Right lobe of liver (tissue), 6 donors: ENCODE measurements at regions not wholly inside any gene's neighbourhood (a gene's known extent, or its start where the extent isn't known, plus 50 kb on each side); places are given as distances from the start of the nearest gene placed in this dataset.
A peak's percentile ranks its signal among the peaks of the same experiment; 100 is the strongest.

Experiments used
- ATAC-seq, 4 donors: fragments of 200-7000 bp; cut with Tn5 transposase; one replicate each; pipeline ENCODE4 v1.9.1; 2020; ENCODE audit warnings: mild to moderate bottlenecking in 4 of 4, moderate library complexity in 4 of 4
- DNase-seq, 3 donors: peaks; one replicate each; pipeline ENCODE4 v3.0.0-alpha.2; 2020
- H3K27ac ChIP-seq, 3 donors: fragments of 200-600 bp; one replicate each; pipeline ENCODE4 v1.8.0; 2022
- H3K27me3 ChIP-seq, 2 donors: fragments of 200-600 bp; one replicate each; pipeline ENCODE4 v1.8.0; 2022
- H3K36me3 ChIP-seq, 4 donors: fragments of 200-600 bp; sonication (generic) in 1 of 4; one replicate each; pipeline versions ENCODE4 v1.5.1 to v1.8.0; 2017 to 2022; ENCODE audit warnings: control low read depth in 1 of 4
- H3K4me1 ChIP-seq, 4 donors: fragments of 200-600 bp; sonication (generic) in 1 of 4; one replicate each; pipeline versions ENCODE4 v1.5.1 to v1.8.0; 2017 to 2022; ENCODE audit warnings: control low read depth in 1 of 4
- H3K4me3 ChIP-seq, 3 donors: fragments of 200-600 bp; one replicate each; pipeline ENCODE4 v1.8.0; 2022
- H3K9me3 ChIP-seq, 4 donors: fragments of 200-600 bp; sonication (generic) in 1 of 4; one replicate each; pipeline versions ENCODE4 v1.5.1 to v1.8.0; 2017 to 2022; ENCODE audit warnings: control low read depth in 1 of 4
- POLR2A ChIP-seq: fragments of 450-650 bp; IDR thresholded peaks from one replicate; pipeline ENCODE4 v1.6.1; 2017; ENCODE audit warnings: antibody characterized with exemption, mild to moderate bottlenecking
- WGBS: methylation state at CpG from one replicate; pipeline ENCODE4 v1.1.6; 2018; ENCODE audit warnings: low coverage, low lambda C conversion rate; ENCODE audit not compliant: insufficient coverage; ENCODE audit errors: missing lambda C conversion rate; 5-methylcytosine and 5-hydroxymethylcytosine counted together
- intact Hi-C, 2 donors: fragments of 100-400 bp; cut with DNase I; formaldehyde crosslinking; loops; one replicate each; pipeline versions ENCODE4 v1.11.2 to v1.14.1; 2022
- TF ChIP-seq, protein P1 (sequence below), 4 donors: fragments of 200-600 bp in 3 of 4; fragments of 450-650 bp in 1 of 4; IDR thresholded peaks; one replicate each; pipeline versions ENCODE4 v1.5.1 to v1.8.0; 2016 to 2022; ENCODE audit warnings: antibody characterized with exemption in 4 of 4, mild to moderate bottlenecking in 2 of 4
- donor health status: DM: no; HTN: yes; CAD: no.
- donor health status: DM: no; HTN: no; CAD: no.
- donor health status: DM: no; HTN: no; CAD: no.
- donor health status: DM: no; HTN: yes; CAD: no.
- donor health status: DM: no; HTN: yes; CAD: no.

DNA sequence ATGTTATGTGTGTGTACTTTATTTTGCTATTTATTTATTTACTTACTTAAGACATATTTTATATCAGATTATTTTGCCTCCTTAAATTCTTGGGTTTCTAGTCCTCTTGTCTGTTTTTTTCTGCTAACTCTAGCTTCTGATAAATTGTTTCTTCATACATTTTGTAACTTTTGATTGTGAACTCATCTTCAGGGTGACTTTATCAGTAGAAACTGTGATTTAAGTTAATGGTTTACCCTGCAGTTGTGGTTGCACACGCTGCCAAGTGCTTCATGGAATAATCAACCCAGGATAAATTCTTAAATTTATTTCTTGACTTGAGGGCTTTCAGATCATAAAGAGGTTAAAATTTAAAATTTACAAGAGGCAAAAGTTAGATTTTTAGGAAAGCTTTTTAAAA is 173.3 kb downstream of the CENPW start:
- Histone ChIP-seq H3K4me1 (peaks cover 0 to 3% (median 0%) of the 10 kb centered on the region in 4 donors), H3K9me3 (no peaks in the 10 kb centered on the region), H3K27ac (peak overlapping the region in 1 of 3 donors; percentile 31), H3K4me3 (no peak overlapping the region), H3K36me3 (no peaks in the 10 kb centered on the region), H3K27me3 (no peaks in the 10 kb centered on the region)
- DNase-seq (no peak), ATAC-seq (peak; percentile 42 to 92 (median 91))
- 6% methylated on average over 1 of the region's 1 CpG for WGBS
- TF ChIP-seq, protein P1, sequence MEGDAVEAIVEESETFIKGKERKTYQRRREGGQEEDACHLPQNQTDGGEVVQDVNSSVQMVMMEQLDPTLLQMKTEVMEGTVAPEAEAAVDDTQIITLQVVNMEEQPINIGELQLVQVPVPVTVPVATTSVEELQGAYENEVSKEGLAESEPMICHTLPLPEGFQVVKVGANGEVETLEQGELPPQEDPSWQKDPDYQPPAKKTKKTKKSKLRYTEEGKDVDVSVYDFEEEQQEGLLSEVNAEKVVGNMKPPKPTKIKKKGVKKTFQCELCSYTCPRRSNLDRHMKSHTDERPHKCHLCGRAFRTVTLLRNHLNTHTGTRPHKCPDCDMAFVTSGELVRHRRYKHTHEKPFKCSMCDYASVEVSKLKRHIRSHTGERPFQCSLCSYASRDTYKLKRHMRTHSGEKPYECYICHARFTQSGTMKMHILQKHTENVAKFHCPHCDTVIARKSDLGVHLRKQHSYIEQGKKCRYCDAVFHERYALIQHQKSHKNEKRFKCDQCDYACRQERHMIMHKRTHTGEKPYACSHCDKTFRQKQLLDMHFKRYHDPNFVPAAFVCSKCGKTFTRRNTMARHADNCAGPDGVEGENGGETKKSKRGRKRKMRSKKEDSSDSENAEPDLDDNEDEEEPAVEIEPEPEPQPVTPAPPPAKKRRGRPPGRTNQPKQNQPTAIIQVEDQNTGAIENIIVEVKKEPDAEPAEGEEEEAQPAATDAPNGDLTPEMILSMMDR (IDR thresholded peaks at IDR 0.05) = no peak
- no peak for TF ChIP-seq POLR2A
- intact Hi-C loops = no loop called here

DNA sequence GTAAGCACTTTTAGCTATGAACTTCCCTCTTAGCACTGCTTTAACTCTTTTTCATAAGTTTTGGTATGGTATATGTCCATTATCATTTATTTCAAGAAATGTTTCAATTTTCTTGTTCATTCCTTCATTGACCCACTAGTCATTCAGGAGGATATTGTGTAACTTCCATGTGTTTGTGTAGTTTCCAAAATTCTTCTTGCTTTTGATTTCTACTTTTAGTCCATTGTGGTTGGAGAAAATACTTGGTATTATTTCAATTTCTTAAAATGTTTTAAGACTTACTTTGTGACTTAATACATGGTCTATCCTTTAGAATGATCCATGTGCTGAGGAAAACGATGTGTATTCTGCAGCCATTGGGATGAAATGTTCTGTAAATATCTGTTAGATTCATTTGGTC is 176.5 kb downstream of the CENPW start:
- H3K9me3 ChIP-seq = no peaks in the 10 kb centered on the region
- intact Hi-C loops = no loop called here
- no peaks in the 10 kb centered on the region for H3K27me3 ChIP-seq
- 53% methylated on average over 1 of the region's 1 CpG for WGBS
- H3K4me1 ChIP-seq = peaks cover 0 to 3% (median 0%) of the 10 kb centered on the region in 4 donors
- DNase-seq (no peak), ATAC-seq (no peak)
- H3K36me3 ChIP-seq = no peaks in the 10 kb centered on the region
- no peak for TF ChIP-seq POLR2A
- TF ChIP-seq, protein P1 (IDR thresholded peaks at IDR 0.05) = no peak
- no peak overlapping the region for H3K4me3 ChIP-seq
- H3K27ac ChIP-seq = no peak overlapping the region

DNA sequence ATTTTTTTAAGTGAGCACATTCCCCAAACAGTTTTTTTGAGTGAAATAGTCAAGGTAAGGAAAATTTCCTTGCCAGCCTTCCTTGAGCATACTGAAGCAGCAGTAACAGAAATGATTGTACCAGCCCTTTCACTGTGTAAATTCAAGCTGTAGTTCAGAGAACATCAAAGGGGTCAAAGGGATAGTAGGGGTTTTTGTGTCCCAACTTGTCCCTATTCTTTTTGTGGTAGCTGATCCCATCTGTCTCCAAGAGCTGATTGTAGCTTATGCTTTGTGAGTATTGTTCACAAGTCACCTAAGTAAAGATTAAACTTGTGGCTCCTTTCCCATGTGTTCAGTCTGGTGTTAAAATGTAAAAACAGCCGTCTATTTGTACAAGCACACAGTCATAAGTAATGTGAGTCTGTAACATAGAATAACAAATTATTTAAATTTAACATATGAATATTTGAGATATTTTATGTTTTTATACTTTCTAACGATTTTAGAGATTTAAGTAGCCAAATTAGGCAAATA is 185.0 kb downstream of the CENPW start:
- Histone ChIP-seq H3K27me3 (no peaks in the 10 kb centered on the region), H3K27ac (no peak overlapping the region), H3K4me1 (peaks cover 0 to 12% (median 0%) of the 10 kb centered on the region in 4 donors), H3K9me3 (no peaks in the 10 kb centered on the region), H3K4me3 (no peak overlapping the region), H3K36me3 (no peaks in the 10 kb centered on the region)
- intact Hi-C loops = no loop called here
- TF ChIP-seq POLR2A = no peak
- TF ChIP-seq, protein P1 (IDR thresholded peaks at IDR 0.05) = no peak
- ATAC-seq (no peak), DNase-seq (no peak)
- WGBS = 37% methylated on average over 2 of the region's 2 CpGs

DNA sequence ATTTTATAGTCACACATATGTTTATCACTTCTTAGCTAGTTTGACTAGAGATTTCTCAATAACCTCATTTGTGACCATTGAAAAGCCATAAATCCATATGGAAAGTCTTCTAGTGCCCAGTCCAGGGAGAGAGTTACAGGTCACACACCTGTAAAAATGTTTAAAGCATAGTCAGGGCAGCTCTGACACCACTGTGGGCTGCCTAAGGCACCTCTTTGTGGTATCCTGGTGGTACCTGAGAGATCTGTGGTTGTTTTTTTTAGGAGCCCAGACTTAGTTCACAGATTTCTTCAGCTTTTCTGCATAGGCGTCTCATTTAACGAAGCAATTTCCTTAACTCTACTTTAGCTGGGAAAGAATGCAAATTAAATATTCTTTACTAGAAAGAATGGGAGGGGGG is 186.6 kb downstream of the CENPW start:
- H3K9me3 ChIP-seq = no peaks in the 10 kb centered on the region
- no peak for DNase-seq
- TF ChIP-seq, protein P1 (IDR thresholded peaks at IDR 0.05) = no peak
- no peak for TF ChIP-seq POLR2A

More for the DNA sequence above, 186.6 kb downstream of the CENPW start:
- Histone ChIP-seq H3K36me3 (no peaks in the 10 kb centered on the region), H3K27me3 (no peaks in the 10 kb centered on the region), H3K4me3 (no peak overlapping the region), H3K4me1 (peaks cover 0 to 15% (median 0%) of the 10 kb centered on the region in 4 donors), H3K27ac (no peak overlapping the region)
- 94% methylated on average over 2 of the region's 2 CpGs for WGBS
- intact Hi-C loops = no loop called here
- ATAC-seq = no peak
